K562 (cell line): ENCODE measurements at regions not wholly inside any gene's neighbourhood (a gene's known extent, or its start where the extent isn't known, plus 50 kb on each side); places are given as distances from the start of the nearest gene placed in this dataset.

Experiments used
- BCLAF1 ChIP-seq, 2 experiments: fragments of 450-650 bp in 1 of 2; IDR thresholded peaks; 2 replicates each; pipeline ENCODE4 v1.6.1; 2011 to 2017; ENCODE audit warnings: low read depth in 2 of 2, antibody characterized with exemption in 1 of 2, borderline replicate concordance in 1 of 2, low read length in 1 of 2, mild to moderate bottlenecking in 1 of 2, mixed read lengths in 1 of 2; ENCODE audit not compliant: control insufficient read depth in 1 of 2
- CTCF ChIP-seq, 3 experiments: IDR thresholded peaks in 2 of 3; conservative IDR thresholded peaks in 1 of 3; 2 replicates each; pipeline ENCODE4 v1.5.1; 2011 to 2012; ENCODE audit warnings: low read length in 3 of 3, mild to moderate bottlenecking in 3 of 3, control low read depth in 2 of 3, improper control_type of control experiment in 1 of 3, inconsistent platforms in 1 of 3, low read depth in 1 of 3, mixed read lengths in 1 of 3, moderate library complexity in 1 of 3; ENCODE audit not compliant: insufficient read depth in 2 of 3
- GTF3C2 ChIP-seq: IDR thresholded peaks from 3 replicates; pipeline ENCODE4 v1.6.1; 2011; ENCODE audit warnings: borderline replicate concordance, mild to moderate bottlenecking, moderate library complexity; ENCODE audit not compliant: insufficient read length; ENCODE audit errors: extremely low read depth
- HLTF ChIP-seq: fragments of 450-650 bp; IDR thresholded peaks from 2 replicates; pipeline ENCODE4 v1.6.1; 2016
- MIER1 ChIP-seq: fragments of 450-650 bp; IDR thresholded peaks from 2 replicates; pipeline ENCODE4 v1.6.1; 2016; ENCODE audit warnings: antibody characterized with exemption, mild to moderate bottlenecking, low read depth
- ZBTB43 ChIP-seq: sonication (generic); formaldehyde crosslinking; IDR thresholded peaks from 2 replicates; pipeline ENCODE4 v1.8.0; 2023; ENCODE audit warnings: mild to moderate bottlenecking, missing genetic modification reagents
- ZNF274 ChIP-seq: IDR thresholded peaks from 2 replicates; pipeline ENCODE4 v1.6.1; 2011; ENCODE audit warnings: low read depth, mild to moderate bottlenecking, low read length, moderate library complexity, borderline replicate concordance

- TF ChIP-seq MIER1 (no peak), ZNF274 (no peak), ZBTB43 (CRISPR knock-in tag) (no peak), GTF3C2 (no peak), CTCF (IDR thresholded peaks at IDR 0.05 in 2 of 3, conservative IDR thresholded peaks at IDR 0.05 in 1 of 3; ENCODE audit: insufficient read depth in 2 of 3, low read depth in 1 of 3, low read length in 3 of 3) (no peak), BCLAF1 (IDR thresholded peaks at IDR 0.05; ENCODE audit: borderline replicate concordance in 1 of 2, control insufficient read depth in 1 of 2, low read depth in 2 of 2, low read length in 1 of 2) (no peak), HLTF (no peak)
These were observed 102.2 kb downstream of the LLPH start for GRCh38 chr12:66028390-66028789.
